ENCODE measurements at regions not wholly inside any gene's neighbourhood (a gene's known extent, or its start where the extent isn't known, plus 50 kb on each side); places are given as distances from the start of the nearest gene placed in this dataset.
"Not testable (repeated sequence)": the region's sequence is repeated elsewhere in the genome, so short reads cannot be mapped to it uniquely, and the experiment has no call there.

GRCh38 chr2:124967325-124967724 is 942.2 kb downstream of the CNTNAP5 start:
- DNase-seq: no peak

GRCh38 chr2:124970030-124970429 is 944.9 kb downstream of the CNTNAP5 start:
- no peak for DNase-seq

GRCh38 chr2:124973396-124973795 is 948.3 kb downstream of the CNTNAP5 start:
- DNase-seq: no peak

- DNase-seq: no peak
These were observed 950.1 kb downstream of the CNTNAP5 start for GRCh38 chr2:124975224-124975623.

- no peak for DNase-seq
These were observed 950.6 kb downstream of the CNTNAP5 start for GRCh38 chr2:124975648-124976047.

- DNase-seq: no peak
These were observed 953.5 kb downstream of the CNTNAP5 start for GRCh38 chr2:124978597-124978996.

- peak; percentile 46 for DNase-seq
These were observed 958.5 kb downstream of the CNTNAP5 start for GRCh38 chr2:124983595-124983994.

GRCh38 chr2:124985270-124985669 is 960.2 kb downstream of the CNTNAP5 start:
- DNase-seq: no peak

GRCh38 chr2:124986136-124986535 is 961.0 kb downstream of the CNTNAP5 start:
- DNase-seq: no peak

- not testable (repeated sequence) for DNase-seq
These were observed 961.8 kb downstream of the CNTNAP5 start for GRCh38 chr2:124986870-124987269.

GRCh38 chr2:124987436-124987835 is 962.3 kb downstream of the CNTNAP5 start:
- DNase-seq: not testable (repeated sequence)

GRCh38 chr2:124988111-124988510 is 963.0 kb downstream of the CNTNAP5 start:
- no peak for DNase-seq

GRCh38 chr2:124988794-124989193 is 963.7 kb downstream of the CNTNAP5 start:
- DNase-seq: no peak

- no peak for DNase-seq
These were observed 968.7 kb downstream of the CNTNAP5 start for GRCh38 chr2:124993809-124994208.

GRCh38 chr2:124995185-124995912 is 970.3 kb downstream of the CNTNAP5 start:
- DNase-seq: no peak

GRCh38 chr2:124996406-124996805 is 971.3 kb downstream of the CNTNAP5 start:
- DNase-seq: no peak

GRCh38 chr2:124999906-125000305 is 974.8 kb downstream of the CNTNAP5 start:
- DNase-seq: no peak

- no peak for DNase-seq
These were observed 979.2 kb downstream of the CNTNAP5 start for GRCh38 chr2:125004106-125004800.

- no peak for DNase-seq
These were observed 981.6 kb downstream of the CNTNAP5 start for GRCh38 chr2:125006676-125007075.

GRCh38 chr2:125028721-125029120 is 1003.6 kb downstream of the CNTNAP5 start:
- DNase-seq: not testable (repeated sequence)

GRCh38 chr2:125033871-125034270 is 1008.8 kb downstream of the CNTNAP5 start:
- DNase-seq: no peak

- no peak for DNase-seq
These were observed 1012.1 kb downstream of the CNTNAP5 start for GRCh38 chr2:125037135-125037653.

GRCh38 chr2:125041846-125042245 is 1016.8 kb downstream of the CNTNAP5 start:
- no peak for DNase-seq

GRCh38 chr2:125042727-125043126 is 1017.6 kb downstream of the CNTNAP5 start:
- no peak for DNase-seq
